WI38 (cell line): ENCODE measurements at regions not wholly inside any gene's neighbourhood (a gene's known extent, or its start where the extent isn't known, plus 50 kb on each side); places are given as distances from the start of the nearest gene placed in this dataset.
"Not testable (repeated sequence)": the region's sequence is repeated elsewhere in the genome, so short reads cannot be mapped to it uniquely, and the experiment has no call there.

Experiments
- H3K4me3 ChIP-seq: 2 replicates; pipeline ENCODE4 v1.5.1; 2011; ENCODE audit warnings: low read depth, mild to moderate bottlenecking, control low read depth, low read length
- CTCF ChIP-seq: IDR thresholded peaks from 2 replicates; pipeline ENCODE4 v1.5.1; 2012; ENCODE audit warnings: low read depth, mild to moderate bottlenecking, control low read depth, low read length

GRCh38 chrX:9403374-9403773, 61.5 kb upstream of the TBL1X start:
- no peak overlapping the region for H3K4me3 ChIP-seq
- no peak for TF ChIP-seq CTCF

- H3K4me3 ChIP-seq: not testable (repeated sequence)
Measured at GRCh38 chrX:9405635-9406034, 59.2 kb upstream of the TBL1X start.

GRCh38 chrX:9410889-9411288, 54.0 kb upstream of the TBL1X start:
- not testable (repeated sequence) for H3K4me3 ChIP-seq

- not testable (repeated sequence) for H3K4me3 ChIP-seq
Measured at GRCh38 chrX:9411682-9412081, 53.2 kb upstream of the TBL1X start.

- no peak for TF ChIP-seq CTCF
- H3K4me3 ChIP-seq: no peak overlapping the region
Measured at GRCh38 chrX:9414416-9414815, 50.4 kb upstream of the TBL1X start.
